ENCODE measurements at regions not wholly inside any gene's neighbourhood (a gene's known extent, or its start where the extent isn't known, plus 50 kb on each side); places are given as distances from the start of the nearest gene placed in this dataset.

- no peak for DNase-seq (ENCODE audit: extremely low read depth, insufficient read length)
- H3K4me3 ChIP-seq (replicated peaks; ENCODE audit: low read depth, low read length), result no peak overlapping the region
- TF ChIP-seq CTCF (IDR thresholded peaks at IDR 0.05; ENCODE audit: insufficient read depth, low read length, poor library complexity, severe bottlenecking), result no peak
Observed at GRCh38 chr4:54823616-54824015, 165.9 kb downstream of the KIT start.

GRCh38 chr4:54819034-54819433, 161.3 kb downstream of the KIT start:
- TF ChIP-seq CTCF (IDR thresholded peaks at IDR 0.05; ENCODE audit: insufficient read depth, low read length, poor library complexity, severe bottlenecking), result no peak
- H3K36me3 ChIP-seq (ENCODE audit: control insufficient read depth, insufficient read depth, low read length), result no peaks in the 10 kb centered on the region
- no peak overlapping the region for H3K4me3 ChIP-seq (replicated peaks; ENCODE audit: low read depth, low read length)
- H3K27me3 ChIP-seq (replicated peaks; ENCODE audit: control insufficient read depth, insufficient read depth, low read length), result no peaks in the 10 kb centered on the region
- DNase-seq (ENCODE audit: extremely low read depth, insufficient read length), result no peak

More at GRCh38 chr4:54823616-54824015, 165.9 kb downstream of the KIT start:
- Histone ChIP-seq H3K27me3 (replicated peaks; ENCODE audit: control insufficient read depth, insufficient read depth, low read length) (no peaks in the 10 kb centered on the region), H3K36me3 (ENCODE audit: control insufficient read depth, insufficient read depth, low read length) (no peaks in the 10 kb centered on the region)

GRCh38 chr4:54818481-54818880, 160.7 kb downstream of the KIT start:
- DNase-seq (ENCODE audit: extremely low read depth, insufficient read length), result no peak
- no peak for TF ChIP-seq CTCF (IDR thresholded peaks at IDR 0.05; ENCODE audit: insufficient read depth, low read length, poor library complexity, severe bottlenecking)
- Histone ChIP-seq H3K36me3 (ENCODE audit: control insufficient read depth, insufficient read depth, low read length) (no peaks in the 10 kb centered on the region), H3K4me3 (replicated peaks; ENCODE audit: low read depth, low read length) (no peak overlapping the region), H3K27me3 (replicated peaks; ENCODE audit: control insufficient read depth, insufficient read depth, low read length) (no peaks in the 10 kb centered on the region)

GRCh38 chr4:54813674-54814073, 155.9 kb downstream of the KIT start:
- no peak for TF ChIP-seq CTCF (IDR thresholded peaks at IDR 0.05; ENCODE audit: insufficient read depth, low read length, poor library complexity, severe bottlenecking)
- no peak for DNase-seq (ENCODE audit: extremely low read depth, insufficient read length)
- Histone ChIP-seq H3K27me3 (replicated peaks; ENCODE audit: control insufficient read depth, insufficient read depth, low read length) (no peaks in the 10 kb centered on the region), H3K36me3 (ENCODE audit: control insufficient read depth, insufficient read depth, low read length) (no peaks in the 10 kb centered on the region), H3K4me3 (replicated peaks; ENCODE audit: low read depth, low read length) (no peak overlapping the region)

- no peak overlapping the region for H3K4me3 ChIP-seq (replicated peaks; ENCODE audit: low read depth, low read length)
- DNase-seq (ENCODE audit: extremely low read depth, insufficient read length), result no peak
- TF ChIP-seq CTCF (IDR thresholded peaks at IDR 0.05; ENCODE audit: insufficient read depth, low read length, poor library complexity, severe bottlenecking), result no peak
- H3K36me3 ChIP-seq (ENCODE audit: control insufficient read depth, insufficient read depth, low read length), result no peaks in the 10 kb centered on the region
- H3K27me3 ChIP-seq (replicated peaks; ENCODE audit: control insufficient read depth, insufficient read depth, low read length), result no peaks in the 10 kb centered on the region
Observed at GRCh38 chr4:54806351-54806750, 148.6 kb downstream of the KIT start.

GRCh38 chr4:54802336-54802735, 144.6 kb downstream of the KIT start:
- Histone ChIP-seq H3K4me3 (replicated peaks; ENCODE audit: low read depth, low read length) (no peak overlapping the region), H3K36me3 (ENCODE audit: control insufficient read depth, insufficient read depth, low read length) (no peaks in the 10 kb centered on the region), H3K27me3 (replicated peaks; ENCODE audit: control insufficient read depth, insufficient read depth, low read length) (no peaks in the 10 kb centered on the region)
- no peak for DNase-seq (ENCODE audit: extremely low read depth, insufficient read length)
- TF ChIP-seq CTCF (IDR thresholded peaks at IDR 0.05; ENCODE audit: insufficient read depth, low read length, poor library complexity, severe bottlenecking), result no peak

Data from GM06990 (cell line).